Kidney (tissue), 13 donors: ENCODE measurements at regions not wholly inside any gene's neighbourhood (a gene's known extent, or its start where the extent isn't known, plus 50 kb on each side); places are given as distances from the start of the nearest gene placed in this dataset.
"Not testable (repeated sequence)": the region's sequence is repeated elsewhere in the genome, so short reads cannot be mapped to it uniquely, and the experiment has no call there.

Experiments
- DNase-seq, 5 donors: peaks; one replicate each; pipeline ENCODE4 v3.0.0-alpha.2; 2013 to 2020
- FAIRE-seq: peaks from 2 replicates; lab custom pipeline; 2012; peaks lifted over from hg19 to GRCh38; lab: Jason Lieb, UNC
- H3K27ac ChIP-seq, 2 donors: one replicate each; pipeline ENCODE4 v1.7.0; 2013; ENCODE audit warnings: low read depth in 2 of 2, low read length in 2 of 2, inconsistent platforms in 1 of 2
- H3K27me3 ChIP-seq: one replicate; pipeline ENCODE4 v1.7.1; 2013; ENCODE audit warnings: low read length, inconsistent platforms; ENCODE audit not compliant: control insufficient read depth, insufficient read depth
- H3K36me3 ChIP-seq, 3 donors: one replicate each; pipeline versions ENCODE4 v1.7.0 to v1.7.1; 2013; ENCODE audit warnings: low read length in 3 of 3, control low read depth in 1 of 3, inconsistent platforms in 1 of 3; ENCODE audit not compliant: insufficient read depth in 3 of 3, control insufficient read depth in 2 of 3
- H3K4me1 ChIP-seq, 3 donors: one replicate each; pipeline versions ENCODE4 v1.7.0 to v1.7.1; 2013; ENCODE audit warnings: low read length in 3 of 3, inconsistent platforms in 1 of 3, low read depth in 1 of 3; ENCODE audit not compliant: control insufficient read depth in 2 of 3, insufficient read depth in 2 of 3
- H3K4me3 ChIP-seq, 3 donors: one replicate each; pipeline versions ENCODE4 v1.7.0 to v1.8.1; 2013; ENCODE audit warnings: low read length in 3 of 3, control low read depth in 1 of 3, inconsistent platforms in 1 of 3
- H3K9ac ChIP-seq, 3 donors: one replicate each; pipeline versions ENCODE4 v1.7.0 to v1.7.1; 2013; ENCODE audit warnings: low read length in 3 of 3, control low read depth in 1 of 3, inconsistent platforms in 1 of 3
- H3K9me3 ChIP-seq, 3 donors: one replicate each; pipeline versions ENCODE4 v1.7.0 to v1.7.1; 2013; ENCODE audit warnings: low read length in 3 of 3, control low read depth in 1 of 3, inconsistent platforms in 1 of 3; ENCODE audit not compliant: control insufficient read depth in 2 of 3, insufficient read depth in 1 of 3
- intact Hi-C: fragments of 100-400 bp; cut with DNase I; formaldehyde crosslinking; loops from one replicate; pipeline ENCODE4 v1.11.1; 2022
- TF ChIP-seq, protein P1 (sequence below): IDR thresholded peaks from 3 replicates; pipeline ENCODE4 v1.5.1; 2012; ENCODE audit warnings: mild to moderate bottlenecking, moderate library complexity, borderline replicate concordance; ENCODE audit not compliant: insufficient read depth; ENCODE audit errors: extremely low read depth
- donor health status: control.
- donor health status: control.
- donor health status: control.
- donor health status: control.
- donor health status: control.
- donor health status: DM: yes; HTN: yes; CAD: no.
- donor health status: Normal renal cell carcinoma (clear cell type).

DNA sequence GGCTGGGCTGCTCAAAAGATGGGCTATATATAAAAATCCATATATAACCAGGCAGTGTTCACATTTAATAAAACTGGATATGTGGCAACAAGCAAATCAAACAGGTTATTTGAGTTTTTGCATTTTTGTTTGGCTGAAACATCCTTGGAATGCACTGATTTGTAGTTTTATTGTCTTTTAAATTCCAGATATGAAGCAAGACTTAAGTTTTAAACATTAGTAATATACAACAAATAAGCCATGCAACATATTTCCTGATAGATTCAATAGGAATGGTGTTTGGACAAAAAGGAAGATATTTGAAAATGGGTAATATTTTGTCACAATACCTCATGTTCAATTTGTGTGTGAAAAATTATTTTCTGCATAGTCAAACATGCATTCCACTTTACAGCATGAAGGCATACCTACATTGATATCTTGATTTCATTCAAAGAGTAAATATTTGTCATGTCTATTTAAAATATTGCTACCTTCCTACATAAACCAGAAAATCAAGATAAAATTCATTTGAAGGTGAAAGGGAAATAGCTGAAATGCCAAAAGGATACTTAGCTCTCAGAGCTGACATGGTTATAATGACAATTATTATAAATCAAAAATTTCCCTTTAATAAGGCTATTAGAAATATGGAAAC lies 132.3 kb upstream of the NETO1 start:
- no peak for DNase-seq
- H3K9me3 ChIP-seq, result no peaks in the 10 kb centered on the region
- no peak for FAIRE-seq
- no peaks in the 10 kb centered on the region for H3K27me3 ChIP-seq
- H3K4me1 ChIP-seq, result no peaks in the 10 kb centered on the region
- no peaks in the 10 kb centered on the region for H3K36me3 ChIP-seq
- H3K27ac ChIP-seq, result no peak overlapping the region
- TF ChIP-seq, protein P1, sequence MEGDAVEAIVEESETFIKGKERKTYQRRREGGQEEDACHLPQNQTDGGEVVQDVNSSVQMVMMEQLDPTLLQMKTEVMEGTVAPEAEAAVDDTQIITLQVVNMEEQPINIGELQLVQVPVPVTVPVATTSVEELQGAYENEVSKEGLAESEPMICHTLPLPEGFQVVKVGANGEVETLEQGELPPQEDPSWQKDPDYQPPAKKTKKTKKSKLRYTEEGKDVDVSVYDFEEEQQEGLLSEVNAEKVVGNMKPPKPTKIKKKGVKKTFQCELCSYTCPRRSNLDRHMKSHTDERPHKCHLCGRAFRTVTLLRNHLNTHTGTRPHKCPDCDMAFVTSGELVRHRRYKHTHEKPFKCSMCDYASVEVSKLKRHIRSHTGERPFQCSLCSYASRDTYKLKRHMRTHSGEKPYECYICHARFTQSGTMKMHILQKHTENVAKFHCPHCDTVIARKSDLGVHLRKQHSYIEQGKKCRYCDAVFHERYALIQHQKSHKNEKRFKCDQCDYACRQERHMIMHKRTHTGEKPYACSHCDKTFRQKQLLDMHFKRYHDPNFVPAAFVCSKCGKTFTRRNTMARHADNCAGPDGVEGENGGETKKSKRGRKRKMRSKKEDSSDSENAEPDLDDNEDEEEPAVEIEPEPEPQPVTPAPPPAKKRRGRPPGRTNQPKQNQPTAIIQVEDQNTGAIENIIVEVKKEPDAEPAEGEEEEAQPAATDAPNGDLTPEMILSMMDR, result no peak
- H3K9ac ChIP-seq, result no peak overlapping the region
- no peak overlapping the region for H3K4me3 ChIP-seq
- intact Hi-C loops, result no loop called here

DNA sequence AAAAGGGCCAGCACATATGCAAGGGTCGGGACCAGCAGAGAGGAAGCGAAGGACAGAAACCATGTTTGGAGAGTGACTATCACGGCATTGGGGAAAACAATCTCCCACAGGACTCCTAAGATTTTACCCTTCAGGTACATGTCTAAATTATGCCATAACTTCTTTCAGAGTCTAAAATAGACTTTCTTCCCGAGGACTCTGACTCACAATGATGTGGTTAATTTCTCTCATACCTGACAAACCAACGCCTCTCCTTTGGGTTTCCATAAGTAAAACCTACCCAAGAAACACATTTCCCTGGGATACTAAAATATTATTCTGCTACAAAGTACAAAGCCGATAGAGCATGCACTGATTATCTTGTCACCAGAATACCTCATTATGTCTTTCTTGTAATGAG lies 127.8 kb upstream of the NETO1 start:
- no peak overlapping the region for H3K4me3 ChIP-seq
- intact Hi-C loops, result no loop called here
- no peaks in the 10 kb centered on the region for H3K9me3 ChIP-seq
- H3K27ac ChIP-seq, result no peak overlapping the region
- TF ChIP-seq, protein P1, result no peak
- FAIRE-seq, result no peak
- DNase-seq, result no peak
- no peaks in the 10 kb centered on the region for H3K36me3 ChIP-seq
- H3K9ac ChIP-seq, result no peak overlapping the region
- no peaks in the 10 kb centered on the region for H3K4me1 ChIP-seq
- H3K27me3 ChIP-seq, result no peaks in the 10 kb centered on the region

DNA sequence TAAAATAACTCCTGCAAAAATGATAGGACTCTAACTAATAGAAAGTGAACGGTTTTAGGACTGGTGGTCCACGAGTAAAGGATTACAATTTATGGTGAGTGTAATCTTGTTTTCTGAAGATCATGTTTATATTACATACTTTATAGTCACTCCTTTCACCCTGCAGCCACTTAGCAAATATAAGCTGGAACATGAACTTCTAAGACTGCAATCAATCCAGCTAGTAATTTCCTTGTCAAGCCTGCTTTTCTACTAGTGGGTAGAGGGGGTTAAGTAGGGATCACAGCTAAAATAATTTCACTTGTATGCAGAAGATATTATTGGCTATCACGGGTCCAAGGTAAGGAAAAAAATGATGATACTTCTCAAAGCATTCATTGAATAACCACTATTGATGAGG lies 125.5 kb upstream of the NETO1 start:
- H3K9ac ChIP-seq, result no peak overlapping the region
- no peaks in the 10 kb centered on the region for H3K4me1 ChIP-seq
- H3K36me3 ChIP-seq, result no peaks in the 10 kb centered on the region
- FAIRE-seq (no peak), DNase-seq (peak in 2 of 5 donors; percentile 42 to 47)
- intact Hi-C loops, result no loop called here
- H3K9me3 ChIP-seq, result no peaks in the 10 kb centered on the region
- H3K27me3 ChIP-seq, result no peaks in the 10 kb centered on the region
- no peak overlapping the region for H3K4me3 ChIP-seq
- H3K27ac ChIP-seq, result no peak overlapping the region
- TF ChIP-seq, protein P1, result no peak

DNA sequence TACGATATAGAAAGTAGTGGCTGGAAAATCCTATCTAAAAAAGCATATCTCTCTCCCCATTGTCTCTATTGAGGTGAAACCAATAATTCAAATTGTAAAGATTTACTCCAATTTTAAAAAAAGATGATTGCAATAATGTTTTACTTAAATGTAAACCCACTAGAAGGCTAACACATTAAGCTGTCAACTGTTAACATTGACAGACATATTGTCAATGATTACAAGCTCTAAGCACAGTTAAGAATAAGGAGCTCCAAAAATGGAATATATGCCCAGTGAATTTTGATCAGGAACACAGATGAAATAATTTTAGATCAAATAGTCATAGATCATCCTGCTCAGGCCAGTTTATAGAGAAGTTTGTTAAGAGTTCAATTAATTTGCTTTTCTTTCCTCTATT lies 123.6 kb upstream of the NETO1 start:
- FAIRE-seq (no peak), DNase-seq (no peak)
- Histone ChIP-seq H3K36me3 (no peaks in the 10 kb centered on the region), H3K9ac (no peak overlapping the region), H3K9me3 (no peaks in the 10 kb centered on the region), H3K4me1 (no peaks in the 10 kb centered on the region), H3K27ac (no peak overlapping the region), H3K4me3 (no peak overlapping the region), H3K27me3 (no peaks in the 10 kb centered on the region)
- intact Hi-C loops, result no loop called here
- TF ChIP-seq, protein P1, result no peak

DNA sequence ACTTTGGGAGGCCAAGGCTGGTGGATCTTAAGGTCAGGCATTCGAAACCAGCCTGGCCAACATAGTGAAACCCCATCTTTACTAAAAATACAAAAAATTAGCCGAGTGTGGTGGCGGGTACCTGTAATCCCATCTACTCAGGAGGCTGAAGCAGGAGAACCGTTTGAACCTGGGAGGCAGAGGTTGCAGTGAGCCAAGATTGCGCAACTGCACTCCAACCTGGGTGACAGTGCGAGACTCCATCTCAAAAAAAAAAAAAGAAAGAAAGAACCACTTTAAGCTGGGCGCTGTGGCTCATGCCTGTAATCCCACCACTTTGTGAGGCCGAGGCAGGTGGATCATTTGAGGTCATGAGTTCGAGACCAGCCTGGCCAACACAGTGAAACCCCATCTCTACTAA lies 119.8 kb upstream of the NETO1 start:
- H3K9me3 ChIP-seq, H3K4me1 ChIP-seq, H3K27me3 ChIP-seq, FAIRE-seq, DNase-seq, intact Hi-C loops, H3K36me3 ChIP-seq, H3K9ac ChIP-seq, H3K27ac ChIP-seq, H3K4me3 ChIP-seq: not testable (repeated sequence)
